ENCODE measurements at regions not wholly inside any gene's neighbourhood (a gene's known extent, or its start where the extent isn't known, plus 50 kb on each side); places are given as distances from the start of the nearest gene placed in this dataset.

DNA sequence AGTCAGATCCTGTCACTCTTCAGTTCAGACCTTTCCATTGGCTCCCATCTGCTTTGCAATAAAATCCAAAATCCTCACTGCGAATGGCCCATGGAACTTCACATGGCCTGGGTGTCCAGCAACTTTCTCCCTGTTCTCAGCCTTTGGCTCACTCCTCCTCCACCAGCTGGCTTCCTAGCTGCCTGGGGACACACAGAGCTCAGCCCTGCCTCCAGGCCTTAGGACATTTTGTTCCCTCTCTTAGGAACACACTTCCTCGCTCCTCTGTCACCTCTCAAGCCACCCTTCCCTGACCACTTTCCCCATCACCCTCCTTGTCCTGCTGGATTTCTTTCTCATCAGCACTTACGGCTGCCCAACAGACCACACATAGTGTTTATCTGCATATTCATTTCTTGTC lies 419.6 kb downstream of the MED13L start:
- no peaks in the 10 kb centered on the region for H4K20me1 ChIP-seq (ENCODE audit: insufficient read depth)
- H3K79me2 ChIP-seq (ENCODE audit: insufficient read depth, low read length) = no peaks in the 10 kb centered on the region
- TF ChIP-seq EGR1 (IDR thresholded peaks at IDR 0.05; ENCODE audit: low read depth) = no peak
- TF ChIP-seq TCF7L2 (IDR thresholded peaks at IDR 0.05; ENCODE audit: borderline replicate concordance, extremely low read depth, insufficient read depth, insufficient read length) = no peak
- TF ChIP-seq ELF1 (IDR thresholded peaks at IDR 0.05; ENCODE audit: borderline replicate concordance, low read depth) = no peak
- TF ChIP-seq ZNF274 (IDR thresholded peaks at IDR 0.05; ENCODE audit: low read depth, low read length) = no peak
- no peak for TF ChIP-seq CBX3 (IDR thresholded peaks at IDR 0.05; ENCODE audit: low read depth)
- no peak for TF ChIP-seq CTCF (IDR thresholded peaks at IDR 0.05 in 2 of 3, conservative IDR thresholded peaks at IDR 0.05 in 1 of 3; ENCODE audit: borderline replicate concordance in 1 of 3, insufficient read depth in 1 of 3, low read depth in 2 of 3, low read length in 2 of 3)
- TF ChIP-seq REST (IDR thresholded peaks at IDR 0.05; ENCODE audit: low read depth) = no peak
- no peak for TF ChIP-seq SP1 (IDR thresholded peaks at IDR 0.05; ENCODE audit: low read depth)
- no peak for TF ChIP-seq ZBTB33 (IDR thresholded peaks at IDR 0.05; ENCODE audit: extremely low read depth, insufficient replicate concordance, low read length)
- no peak for TF ChIP-seq EZH2 (IDR thresholded peaks at IDR 0.05)
- TF ChIP-seq ZFX (IDR thresholded peaks at IDR 0.05) = no peak
- no peak for TF ChIP-seq RAD21 (IDR thresholded peaks at IDR 0.05; ENCODE audit: low read depth)
- no peak for TF ChIP-seq SRF (IDR thresholded peaks at IDR 0.05; ENCODE audit: low read depth)
- TF ChIP-seq CEBPB (IDR thresholded peaks at IDR 0.05; ENCODE audit: low read depth) = no peak
- no peak for TF ChIP-seq EZH2phosphoT487 (IDR thresholded peaks at IDR 0.05; ENCODE audit: borderline replicate concordance)
- no peak for TF ChIP-seq POLR2A (IDR thresholded peaks at IDR 0.05; ENCODE audit: borderline replicate concordance, extremely low read depth, insufficient read depth, insufficient read length)
- no peak for TF ChIP-seq YY1 (IDR thresholded peaks at IDR 0.05; ENCODE audit: extremely low read depth, insufficient replicate concordance, low read depth, low read length)
- no peak for TF ChIP-seq POLR2AphosphoS5 (IDR thresholded peaks at IDR 0.05; ENCODE audit: low read depth, low read length)
- TF ChIP-seq, protein P1, sequence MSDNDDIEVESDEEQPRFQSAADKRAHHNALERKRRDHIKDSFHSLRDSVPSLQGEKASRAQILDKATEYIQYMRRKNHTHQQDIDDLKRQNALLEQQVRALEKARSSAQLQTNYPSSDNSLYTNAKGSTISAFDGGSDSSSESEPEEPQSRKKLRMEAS (IDR thresholded peaks at IDR 0.05) = no peak
- no peak for TF ChIP-seq JUND (IDR thresholded peaks at IDR 0.05)
- ChIA-PET RAD21 (ENCODE audit: low non-redundant PET in 1 of 2, low total read pairs in 2 of 2, uncharacterized antibody in 2 of 2, unreplicated experiment in 2 of 2) (interaction anchor here in 1 of 2 experiments (0.6 kb wide), 1 partner anchor 1194 kb away, joined by 6 read pairs; no protein-coding TSS in a partner anchor), CTCF (interaction anchor here (1.0 to 1.4 kb wide), 4 partner anchors 13 to 851 kb away, joined by 3 to 4 read pairs (median 4); no protein-coding TSS in a partner anchor), POLR2A (no interaction called here)
- DNase-seq (ENCODE audit: low read depth, low spot score) (no peak), ATAC-seq (peak; percentile 25; the same call in 1 of the 2 replicates)
- H3K4me2 ChIP-seq (ENCODE audit: low read length) = no peak overlapping the region
- H3K36me3 ChIP-seq (ENCODE audit: control insufficient read depth in 1 of 2, insufficient read depth in 2 of 2, low read length in 2 of 2) = no peaks in the 10 kb centered on the region
- no peak overlapping the region for H3K27ac ChIP-seq (ENCODE audit: low read depth, low read length)
- H3K4me3 ChIP-seq (replicated peaks in 1 of 2; ENCODE audit: low read depth in 1 of 2, low read length in 2 of 2) = no peak overlapping the region
- H3K9ac ChIP-seq (ENCODE audit: low read length) = no peak overlapping the region
- H3K9me2 ChIP-seq (ENCODE audit: insufficient read depth) = no peaks in the 10 kb centered on the region
- intact Hi-C loops (cut with micrococcal nuclease) = no loop called here
- no peaks in the 10 kb centered on the region for H3K4me1 ChIP-seq (ENCODE audit: control insufficient read depth in 1 of 2, insufficient read depth in 2 of 2, low read length in 2 of 2)
- peaks cover 3% of the 10 kb centered on the region; the same call in 1 of the 2 replicates for H3K27me3 ChIP-seq (ENCODE audit: insufficient read depth, low read length)
- BruUV-seq (replicated peaks) = no TSS peak
- H3K9me3 ChIP-seq (ENCODE audit: control insufficient read depth in 1 of 2, insufficient read depth in 1 of 2, low read depth in 1 of 2, low read length in 2 of 2) = no peaks in the 10 kb centered on the region
- H2AFZ ChIP-seq (ENCODE audit: low read depth, low read length, poor library complexity, severe bottlenecking) = no peak overlapping the region

Data from HCT116 (cell line).